NCI-H345 treated with DMSO at 0.1 percent for 48 hours (cell line): ENCODE measurements at regions not wholly inside any gene's neighbourhood (a gene's known extent, or its start where the extent isn't known, plus 50 kb on each side); places are given as distances from the start of the nearest gene placed in this dataset.
"Not testable (repeated sequence)": the region's sequence is repeated elsewhere in the genome, so short reads cannot be mapped to it uniquely, and the experiment has no call there.

Experiments
- DNase-seq: peaks from one replicate; lab custom pipeline; 2025; ENCODE audit not compliant: unreplicated experiment; lab: John Stamatoyannopoulos, UW

GRCh38 chr5:128722551-128722950, 184.5 kb upstream of the FBN2 start:
- DNase-seq, result no peak

DNA sequence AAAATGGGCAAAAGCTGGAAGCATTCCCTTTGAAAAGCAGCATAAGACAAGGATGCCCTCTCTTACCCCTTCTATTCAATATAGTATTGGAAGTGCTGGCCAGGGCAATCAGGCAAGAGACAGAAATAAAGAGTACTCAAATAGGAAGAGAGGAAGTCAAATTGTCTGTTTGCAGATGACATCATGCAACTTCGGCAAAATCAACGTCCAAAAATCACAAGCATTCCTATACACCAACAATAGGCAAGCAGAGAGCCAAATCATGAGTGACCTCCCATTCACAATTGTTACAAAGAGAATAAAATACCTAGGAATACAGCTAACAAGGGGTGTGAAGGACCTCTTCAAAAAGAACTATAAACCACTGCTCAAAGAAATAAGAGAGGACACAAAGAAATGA, 192.0 kb upstream of the FBN2 start:
- not testable (repeated sequence) for DNase-seq

DNA sequence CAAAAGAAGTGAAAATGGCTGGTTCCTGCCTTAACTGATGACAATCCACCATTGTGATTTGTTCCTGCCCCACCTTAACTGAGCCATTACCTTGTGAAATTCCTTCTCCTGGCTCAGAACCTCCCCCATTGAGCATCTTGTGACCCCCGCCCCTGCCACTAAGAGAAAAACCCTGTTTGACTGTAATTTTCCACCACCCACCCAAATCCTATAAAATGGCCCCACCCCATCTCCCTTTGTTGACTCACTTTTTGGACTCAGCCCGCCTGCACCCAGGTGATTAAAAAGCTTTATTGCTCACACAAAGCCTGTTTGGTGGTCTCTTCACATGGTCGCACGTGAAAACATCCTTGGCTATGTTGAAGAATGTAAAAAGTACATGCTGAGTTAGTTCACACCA, 197.6 kb upstream of the FBN2 start:
- not testable (repeated sequence) for DNase-seq

- no peak for DNase-seq
Observed at GRCh38 chr5:128736553-128736952, 198.5 kb upstream of the FBN2 start.

DNA sequence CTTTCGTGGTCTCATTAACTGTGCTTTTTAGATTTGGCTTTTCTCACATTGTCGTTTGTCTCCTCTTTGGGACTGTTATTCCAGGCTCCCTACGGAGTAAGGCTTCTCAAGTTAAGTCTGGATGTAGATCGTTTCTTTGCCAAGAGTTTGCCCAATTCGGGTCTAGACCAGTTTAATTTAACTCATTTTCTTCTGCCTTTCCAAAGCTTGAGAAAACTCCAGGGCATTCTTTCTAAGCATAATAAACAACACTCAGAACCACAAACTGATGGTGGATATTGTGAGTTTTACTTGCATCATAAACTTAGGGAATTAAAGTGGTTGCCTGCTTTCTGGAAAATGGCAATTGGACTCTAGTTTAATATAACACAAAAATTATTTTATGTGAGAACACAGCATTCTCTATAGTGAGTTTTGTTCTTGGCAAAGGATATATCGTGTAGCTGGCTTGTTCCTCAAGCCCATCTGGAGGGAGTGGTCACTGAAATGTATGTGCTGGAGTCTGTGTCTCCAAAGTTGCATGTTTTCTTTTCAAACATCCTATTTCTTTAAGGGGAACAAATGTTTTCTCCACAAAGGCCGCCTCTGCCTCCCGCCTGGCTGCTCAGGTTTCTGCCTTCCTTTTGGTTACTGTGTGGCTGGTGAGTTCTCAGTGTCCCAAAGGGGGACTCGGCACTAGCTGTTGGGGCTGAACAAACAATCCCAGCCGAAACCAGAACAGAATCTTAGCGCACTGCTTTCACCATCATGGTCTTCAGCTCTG, 211.3 kb upstream of the FBN2 start:
- no peak for DNase-seq

- DNase-seq, result no peak
Observed at GRCh38 chr5:128750155-128750554, 212.1 kb upstream of the FBN2 start.

- no peak for DNase-seq
Observed at GRCh38 chr5:128757196-128757959, 207.9 kb upstream of the SLC27A6 start.

DNA sequence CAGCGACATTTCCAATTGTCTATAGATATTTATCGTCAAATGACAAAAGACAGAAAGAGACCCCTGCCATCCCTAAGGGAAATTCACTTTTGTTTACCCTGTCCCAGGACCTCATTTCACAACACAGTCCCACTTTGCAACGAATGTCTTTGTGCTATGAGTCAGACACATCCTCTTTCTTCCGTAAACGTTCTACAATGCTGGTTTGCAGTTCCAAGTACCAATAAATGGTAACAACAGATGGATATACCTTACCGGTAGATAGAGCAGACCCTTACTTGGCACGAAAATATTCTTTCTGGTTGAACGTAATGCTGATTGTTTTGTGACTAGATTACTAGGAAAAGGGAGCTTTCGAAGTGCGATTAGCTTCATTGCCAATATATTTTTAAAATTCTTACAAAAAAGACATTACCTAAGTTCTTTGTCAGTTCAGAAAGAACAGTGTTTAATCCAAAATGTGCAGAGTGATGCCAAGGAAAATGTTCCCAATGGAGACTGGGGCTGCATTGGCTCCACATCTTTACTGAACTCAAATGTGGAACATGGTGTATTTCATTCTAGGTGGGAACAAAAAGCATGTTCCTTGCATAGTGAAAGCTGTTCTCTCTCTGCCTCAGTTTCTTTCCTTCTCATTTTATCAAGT, 202.5 kb upstream of the SLC27A6 start:
- DNase-seq, result no peak

GRCh38 chr5:128763321-128763720, 202.0 kb upstream of the SLC27A6 start:
- no peak for DNase-seq

DNA sequence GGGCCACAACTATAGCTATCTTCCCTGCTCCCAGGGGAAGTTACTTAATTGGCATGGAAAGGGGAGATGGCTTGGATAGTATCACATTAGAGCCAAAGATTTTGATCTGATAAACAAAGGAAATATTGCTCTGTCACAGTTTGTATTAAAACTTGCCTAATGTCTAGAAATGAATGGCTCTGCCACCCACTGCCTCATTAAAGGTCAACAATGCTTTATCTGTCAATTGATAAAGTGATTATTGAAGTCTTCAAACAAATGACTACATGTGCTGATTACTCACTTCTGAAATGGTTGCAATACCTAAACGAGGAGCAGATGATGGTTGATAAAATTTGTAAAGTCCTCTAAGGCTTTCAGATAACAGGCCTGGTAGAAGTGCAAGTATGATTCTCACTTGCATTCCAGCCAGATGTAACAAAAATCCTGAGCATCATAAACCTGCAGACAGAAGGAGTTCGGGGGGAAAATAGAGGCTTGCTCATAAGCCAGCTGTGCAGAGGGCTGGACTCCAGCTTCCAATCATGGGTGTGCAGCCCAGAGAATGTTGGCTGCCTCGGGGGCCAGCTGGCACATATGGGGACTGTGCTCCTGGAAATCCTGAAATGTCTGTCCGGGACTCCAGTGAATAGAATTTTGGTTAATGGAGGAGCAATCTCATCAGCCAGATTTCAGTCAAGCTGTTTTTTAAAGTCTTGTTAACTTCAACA, 200.5 kb upstream of the SLC27A6 start:
- no peak for DNase-seq

DNA sequence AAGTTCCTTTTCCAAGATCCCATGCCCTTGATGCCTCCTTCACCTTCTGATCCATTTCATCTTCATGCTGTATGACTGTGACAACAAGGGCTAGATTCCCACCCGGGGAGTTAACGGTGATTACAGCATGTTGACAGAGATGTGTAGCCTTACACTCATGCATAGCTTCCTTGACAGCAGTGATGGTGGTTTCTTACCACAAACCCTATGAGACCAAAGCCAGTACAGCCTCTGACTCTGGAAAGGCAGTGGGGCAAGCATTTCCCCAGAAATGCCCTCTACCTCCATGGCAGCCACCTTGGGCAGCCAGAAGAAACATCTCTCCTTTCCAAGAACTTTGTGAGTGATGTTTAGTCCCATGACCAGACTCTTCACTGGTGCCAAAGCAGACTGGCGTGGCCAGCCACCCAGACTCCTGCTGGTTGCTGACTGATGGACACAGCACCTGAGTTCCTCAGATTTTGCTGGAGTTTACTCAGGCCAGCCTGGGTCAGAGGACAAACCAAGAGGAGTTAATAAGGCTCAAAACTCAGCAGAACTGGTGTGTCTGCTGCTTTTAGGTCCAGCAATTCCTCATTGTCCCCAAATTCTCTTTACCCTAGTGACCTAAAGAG, 199.7 kb upstream of the SLC27A6 start:
- no peak for DNase-seq

DNA sequence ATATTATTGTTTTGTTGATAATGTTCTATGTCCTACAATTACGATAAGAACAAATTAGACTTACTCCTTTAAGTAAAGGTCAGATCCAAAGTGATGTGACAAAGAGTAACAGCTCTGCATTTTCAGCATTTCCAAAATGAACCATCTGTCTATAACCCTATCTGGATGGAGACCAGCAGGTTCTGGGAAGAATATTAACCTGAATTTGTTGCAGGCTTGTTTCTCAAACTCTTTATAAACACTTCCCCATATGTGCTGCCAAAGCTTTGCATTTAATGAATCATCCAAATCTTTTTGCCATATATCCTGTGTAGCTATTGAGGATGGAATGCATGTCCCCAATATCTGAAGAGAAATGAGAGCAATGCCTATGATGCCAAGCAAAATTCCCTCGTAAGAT, 198.9 kb upstream of the SLC27A6 start:
- no peak for DNase-seq

DNA sequence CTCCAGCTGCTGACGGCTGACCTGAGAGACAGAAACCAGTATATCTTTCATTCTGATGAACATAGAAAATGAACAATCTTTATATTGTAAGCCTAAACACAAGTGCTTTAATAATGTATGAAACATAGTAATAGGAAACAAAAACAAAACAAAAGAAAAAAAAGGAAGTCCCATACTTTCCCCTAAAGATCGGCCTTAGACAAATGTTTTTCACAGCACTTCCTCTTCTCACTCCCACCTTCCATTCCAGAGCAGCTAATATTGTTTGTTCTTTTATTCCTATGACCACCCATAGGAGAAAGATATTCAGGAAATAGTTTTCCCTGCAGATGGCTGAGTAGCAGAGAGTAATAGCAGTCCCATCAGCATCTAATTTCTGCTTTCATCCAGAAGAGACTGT, 194.4 kb upstream of the SLC27A6 start:
- no peak for DNase-seq

GRCh38 chr5:128772356-128772755, 192.9 kb upstream of the SLC27A6 start:
- no peak for DNase-seq

DNA sequence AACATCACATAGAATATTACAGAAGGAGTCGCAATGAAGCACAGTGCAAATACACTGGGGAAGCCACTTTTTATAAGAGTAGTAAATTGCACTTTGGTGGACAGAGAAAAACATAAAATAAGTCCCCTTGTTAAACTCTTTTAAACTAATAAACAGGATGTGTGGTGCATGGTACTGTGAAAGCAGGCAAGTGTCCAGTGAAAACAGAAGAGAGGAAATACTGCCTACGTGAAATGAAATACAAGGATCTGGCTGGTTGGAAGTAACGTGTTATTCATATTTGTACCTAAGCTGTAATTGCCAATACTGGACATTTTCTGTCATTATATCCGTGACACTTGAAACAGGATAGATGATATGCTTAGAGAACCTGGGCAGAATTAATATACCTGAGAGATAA, 191.9 kb upstream of the SLC27A6 start:
- DNase-seq, result no peak

DNA sequence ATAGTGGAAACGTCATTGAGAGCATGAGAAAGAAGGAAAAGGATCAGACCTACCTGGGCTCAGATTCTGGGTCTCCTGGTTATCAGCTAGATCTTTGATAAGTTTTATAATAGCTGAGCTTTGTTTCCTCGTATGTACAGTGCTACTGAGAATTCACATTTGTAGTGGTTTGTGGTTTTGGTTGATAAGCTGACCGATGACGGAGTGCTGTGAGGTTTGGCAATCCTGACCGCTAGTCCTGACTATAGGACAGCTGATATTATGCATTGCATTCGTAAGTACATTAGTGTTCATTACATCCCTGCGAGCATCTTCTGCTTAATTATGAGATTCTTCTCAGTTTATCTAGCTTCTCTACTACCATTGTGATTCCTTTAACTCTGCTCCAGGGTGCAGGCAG, 190.7 kb upstream of the SLC27A6 start:
- no peak for DNase-seq

DNA sequence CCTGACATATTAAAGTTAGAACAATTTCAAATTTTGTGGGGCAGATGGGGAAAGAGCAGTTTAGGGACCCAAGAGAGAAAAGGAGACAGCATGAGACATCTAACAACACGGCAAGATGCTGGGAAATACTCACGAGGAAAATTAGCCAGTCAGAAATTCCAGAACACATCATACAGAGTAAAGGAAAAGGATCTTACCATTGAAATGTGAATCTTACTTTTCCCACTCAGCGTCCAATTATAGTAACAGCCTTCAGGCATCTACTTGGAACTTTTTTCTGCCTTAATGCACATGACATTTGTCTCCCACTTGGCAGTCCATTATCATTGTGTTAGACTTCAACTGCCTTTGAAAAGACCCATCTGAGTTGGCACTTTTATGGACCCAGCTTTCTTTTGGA, 189.7 kb upstream of the SLC27A6 start:
- DNase-seq, result no peak

DNA sequence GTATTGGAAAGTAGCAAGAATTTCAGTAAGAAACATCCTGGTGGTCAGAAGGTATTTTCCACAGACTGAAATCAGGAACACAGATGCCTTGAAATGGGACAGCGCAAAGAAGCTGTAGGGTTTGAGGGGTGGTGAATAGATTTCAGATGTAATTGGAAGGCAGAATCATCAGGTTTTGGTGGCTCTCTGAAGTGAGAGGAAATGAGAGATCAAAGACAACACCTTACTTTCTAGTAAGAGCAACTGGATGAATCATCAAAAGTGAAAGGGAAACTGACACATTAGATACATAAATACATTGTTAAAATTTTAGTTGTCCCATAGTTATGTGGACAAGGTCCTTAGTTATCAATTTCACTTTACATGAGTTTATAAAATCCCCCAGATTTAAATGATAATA, 188.2 kb upstream of the SLC27A6 start:
- no peak for DNase-seq

GRCh38 chr5:128778474-128778873, 186.8 kb upstream of the SLC27A6 start:
- DNase-seq, result no peak

DNA sequence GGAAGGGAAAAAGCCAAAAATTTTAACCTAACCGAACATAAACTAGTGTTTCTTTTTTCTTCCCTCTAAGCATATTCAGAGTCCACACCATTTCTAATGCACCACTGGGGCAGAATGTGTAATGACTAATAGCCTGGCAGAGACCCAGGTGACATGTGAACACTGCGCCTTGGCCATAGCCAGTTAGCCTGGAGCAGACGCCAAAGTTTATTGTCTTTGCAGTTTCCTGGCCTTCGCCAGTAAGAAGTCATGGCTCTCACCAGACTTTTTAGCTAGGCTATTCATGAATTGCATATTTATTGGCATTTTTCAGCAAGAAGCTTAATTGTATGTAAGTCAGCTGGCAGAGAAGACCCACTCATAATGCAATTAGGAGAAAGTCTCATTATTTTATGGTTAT, 182.8 kb upstream of the SLC27A6 start:
- DNase-seq, result no peak

DNA sequence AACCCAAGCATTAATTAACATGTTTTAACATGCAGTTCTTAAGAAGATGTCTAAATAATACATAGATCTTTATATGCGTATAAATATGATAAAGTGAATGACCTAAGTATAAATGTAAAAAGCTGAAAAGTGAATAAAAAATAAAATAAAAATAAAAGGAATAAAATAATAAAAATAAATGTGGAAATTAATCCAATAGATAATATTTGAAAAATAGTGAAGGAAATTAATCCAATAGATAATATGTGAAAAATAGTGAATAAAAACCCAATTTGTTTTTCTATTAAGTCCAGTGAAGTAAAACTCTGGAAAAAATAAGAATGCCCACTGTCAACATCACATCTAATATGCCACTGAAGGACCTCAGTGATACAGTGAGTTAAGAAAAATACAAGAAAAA, 180.6 kb upstream of the SLC27A6 start:
- DNase-seq, result no peak
